T follicular helper cell (primary cell): ENCODE measurements at regions not wholly inside any gene's neighbourhood (a gene's known extent, or its start where the extent isn't known, plus 50 kb on each side); places are given as distances from the start of the nearest gene placed in this dataset.
"Not testable (repeated sequence)": the region's sequence is repeated elsewhere in the genome, so short reads cannot be mapped to it uniquely, and the experiment has no call there.

Experiments used
- DNase-seq: peaks from one replicate; pipeline ENCODE4 v3.0.0-alpha.2; 2020; ENCODE audit warnings: low read depth

GRCh38 chr7:45268013-45268412 lies 110.4 kb downstream of the RAMP3 start:
- DNase-seq: no peak

DNA sequence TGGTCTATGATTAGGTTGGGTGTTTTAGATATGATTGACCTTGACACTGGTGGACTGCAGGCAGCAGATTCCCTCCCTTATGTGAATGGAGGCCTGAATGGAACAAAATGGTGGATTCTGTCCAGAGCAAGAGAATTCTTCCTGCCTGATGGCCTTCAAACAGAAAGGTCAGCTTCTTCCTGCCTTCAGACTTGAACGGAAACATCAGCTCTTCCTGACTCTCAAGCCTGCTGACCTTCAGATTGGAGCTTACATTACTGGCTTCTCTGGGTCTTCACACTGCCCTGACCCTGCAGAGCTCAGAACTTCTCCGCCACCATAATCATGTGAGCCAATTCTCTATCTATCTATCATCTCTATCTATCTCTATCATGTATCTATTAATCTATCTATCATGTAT lies 111.6 kb downstream of the RAMP3 start:
- no peak for DNase-seq

DNA sequence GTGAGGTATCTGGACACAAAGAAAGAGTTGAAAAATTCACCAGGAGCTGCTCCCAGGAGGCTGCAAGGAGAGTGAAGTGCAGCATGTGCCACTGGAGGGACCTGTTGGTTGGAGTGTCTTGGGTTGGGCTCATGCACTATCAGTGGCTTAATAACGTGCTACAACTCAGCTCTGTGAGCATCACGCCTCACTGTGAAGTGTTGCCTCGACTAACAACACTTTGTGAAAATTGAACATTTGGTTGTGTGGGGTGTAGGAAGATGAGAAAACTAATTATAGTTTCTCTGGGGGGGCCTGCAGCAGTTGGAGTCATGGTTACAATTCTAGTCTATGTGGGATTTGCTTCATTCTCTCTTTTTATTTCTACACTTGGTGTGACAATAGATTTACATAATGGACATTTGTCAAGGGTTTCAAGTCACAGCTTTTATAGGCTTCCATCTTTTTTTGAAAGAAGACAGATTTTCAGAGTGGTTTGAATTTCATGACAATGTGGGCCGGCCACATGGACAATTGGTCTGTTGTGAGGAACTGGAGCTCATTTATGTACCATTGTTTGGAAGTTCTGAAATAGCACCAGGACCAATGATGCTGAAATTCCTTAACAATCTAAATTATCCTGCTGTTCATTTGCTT lies 121.3 kb downstream of the RAMP3 start:
- no peak for DNase-seq

DNA sequence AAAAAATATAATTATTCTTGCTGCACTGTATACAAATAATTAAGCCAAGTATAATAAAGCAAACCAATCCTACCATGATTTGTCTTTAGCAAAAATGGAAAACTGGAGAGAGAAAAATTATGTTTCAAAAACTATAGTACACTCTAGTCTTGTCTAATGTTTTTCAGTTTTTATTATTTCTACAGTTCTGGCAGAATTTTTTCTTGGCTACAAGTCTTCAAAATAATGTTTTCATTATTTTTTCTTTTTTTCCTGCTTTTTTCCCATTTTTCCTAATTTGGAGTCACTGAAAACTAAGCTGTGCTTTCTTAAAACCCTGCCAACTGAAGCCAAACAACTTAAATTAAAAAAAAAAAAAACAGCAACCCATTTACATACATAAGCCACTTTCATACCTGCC lies 132.0 kb downstream of the RAMP3 start:
- DNase-seq: not testable (repeated sequence)

DNA sequence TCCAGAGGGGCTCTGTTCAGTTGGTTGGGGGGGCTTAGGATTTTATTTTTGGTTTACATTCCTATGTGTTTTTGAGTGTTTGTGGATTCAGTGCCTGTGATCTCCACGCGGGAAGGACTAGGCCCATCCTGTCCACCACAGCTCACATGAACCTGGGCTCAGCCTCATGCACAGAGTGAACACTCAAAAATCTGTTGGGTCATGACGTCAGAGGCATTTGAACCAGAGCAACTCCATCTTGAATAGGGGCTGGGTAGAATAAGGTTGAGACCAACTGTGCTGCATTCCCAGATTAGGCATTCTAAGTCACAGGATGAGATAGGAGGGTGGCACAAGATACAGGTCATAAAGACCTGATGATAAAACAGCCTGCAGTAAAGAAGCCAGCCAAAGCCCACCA lies 133.3 kb downstream of the RAMP3 start:
- DNase-seq: no peak

DNA sequence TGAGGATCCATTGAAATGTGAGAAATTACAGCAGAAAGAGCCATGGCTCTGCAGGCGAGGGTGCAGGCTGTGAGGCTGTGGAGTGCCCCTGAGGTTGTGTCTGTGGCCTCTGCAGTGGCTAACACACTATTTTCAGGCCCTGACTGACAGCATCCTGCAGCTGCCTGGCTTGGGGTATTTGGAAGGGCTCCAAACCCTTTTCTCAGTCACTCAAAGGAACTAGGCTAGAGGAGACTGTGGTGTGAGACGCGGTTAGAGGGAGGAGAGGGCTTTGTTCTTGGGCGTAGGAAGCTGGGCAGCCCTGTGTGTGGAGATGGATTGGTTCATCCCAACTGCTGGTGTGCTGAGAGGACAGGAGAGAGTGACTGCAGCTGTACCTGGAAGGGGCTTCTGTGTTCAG lies 134.9 kb downstream of the RAMP3 start:
- DNase-seq: no peak

- DNase-seq: no peak
Observed at GRCh38 chr7:45293295-45293942, 135.8 kb downstream of the RAMP3 start.

GRCh38 chr7:45294559-45294958 lies 137.0 kb downstream of the RAMP3 start:
- no peak for DNase-seq

DNA sequence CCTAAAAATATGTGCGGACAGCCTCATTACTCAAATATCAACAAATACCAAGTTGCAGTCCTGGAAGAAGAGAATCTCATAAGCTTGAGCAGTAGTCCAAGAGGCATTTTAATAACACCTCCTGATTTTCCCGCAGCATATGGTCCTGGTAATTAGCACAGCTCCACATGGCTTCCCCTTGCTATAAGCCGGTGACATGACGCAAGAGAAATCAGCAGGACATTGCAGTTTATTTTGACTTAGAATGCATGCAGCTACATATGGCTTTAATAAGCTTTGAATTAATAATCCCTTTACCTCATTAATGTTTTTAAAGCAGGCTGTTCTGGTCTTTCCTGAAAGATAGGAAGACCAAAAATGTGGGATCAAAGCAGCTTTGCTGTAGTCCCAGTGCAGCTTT lies 137.6 kb downstream of the RAMP3 start:
- DNase-seq: no peak

GRCh38 chr7:45296748-45297147 lies 139.2 kb downstream of the RAMP3 start:
- no peak for DNase-seq

- no peak for DNase-seq
Observed at GRCh38 chr7:45306752-45307305, 149.2 kb downstream of the RAMP3 start.

- no peak for DNase-seq
Observed at GRCh38 chr7:45311597-45311996, 154.0 kb downstream of the RAMP3 start.

- DNase-seq: not testable (repeated sequence)
Observed at GRCh38 chr7:45315512-45315911, 157.9 kb downstream of the RAMP3 start.

DNA sequence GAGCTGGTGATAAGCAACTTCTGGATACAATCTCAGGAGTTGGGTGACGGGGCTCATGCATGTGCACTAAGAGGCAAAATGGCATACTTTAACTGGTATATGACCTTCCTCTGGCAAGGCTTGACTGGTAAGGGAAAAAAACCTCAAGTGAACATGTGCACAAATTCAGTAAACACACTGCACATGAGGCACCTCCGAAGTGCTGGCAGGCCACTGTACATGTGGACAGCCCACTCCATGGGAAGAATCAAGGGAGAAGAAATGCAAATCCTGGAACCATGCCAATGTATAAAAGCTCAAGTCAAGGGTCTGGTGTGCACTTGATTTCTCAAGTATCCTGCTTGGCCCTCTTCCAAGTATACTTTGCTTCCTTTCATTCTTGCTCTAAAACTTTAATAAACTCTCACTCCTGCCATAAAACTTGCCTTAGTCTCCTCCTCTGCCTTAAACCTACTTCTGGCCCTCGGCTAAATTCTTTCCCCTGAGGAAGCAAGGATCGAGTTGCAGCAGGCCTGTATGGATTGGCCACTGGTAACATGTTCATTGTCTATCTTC lies 167.2 kb downstream of the RAMP3 start:
- no peak for DNase-seq

DNA sequence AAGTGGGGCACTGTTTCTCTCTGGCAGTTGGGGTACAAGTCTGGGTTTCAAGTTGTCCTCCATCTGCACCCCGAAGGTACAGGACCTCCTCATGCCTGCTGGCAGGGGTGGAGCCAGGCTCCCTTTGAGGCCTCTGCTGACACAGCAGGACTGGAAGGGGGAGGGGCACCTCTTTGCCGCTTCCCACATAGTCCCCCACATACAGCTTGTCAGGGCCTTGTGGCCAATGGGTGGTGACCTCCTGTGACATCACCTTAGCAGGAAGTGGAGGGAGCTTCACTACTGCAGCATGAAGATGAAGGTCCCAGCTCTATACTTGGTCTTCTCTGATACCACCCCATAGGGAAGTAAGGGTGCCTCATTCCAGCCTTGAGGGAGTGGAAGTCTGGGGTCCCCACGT lies 167.8 kb downstream of the RAMP3 start:
- DNase-seq: no peak

- no peak for DNase-seq
Observed at GRCh38 chr7:45328403-45328981, 170.9 kb downstream of the RAMP3 start.

DNA sequence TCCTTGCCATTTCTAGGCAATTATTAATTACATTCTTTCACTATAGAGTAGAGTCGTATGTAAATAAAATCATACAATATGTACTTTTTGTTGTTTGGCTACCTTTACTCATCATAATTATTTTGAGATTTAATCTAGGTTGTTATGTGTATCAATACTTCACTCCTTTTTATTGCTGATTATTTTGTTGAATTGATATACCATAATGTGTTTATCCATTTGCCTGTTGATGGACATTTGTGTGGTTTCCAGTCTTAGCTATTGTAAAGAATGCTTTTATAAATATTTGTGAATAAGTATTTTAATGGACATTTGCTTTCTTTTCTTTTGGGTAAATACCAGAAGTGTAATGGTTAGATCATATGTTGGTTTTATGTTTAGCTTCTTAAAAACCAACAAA lies 174.0 kb downstream of the RAMP3 start:
- DNase-seq: no peak

DNA sequence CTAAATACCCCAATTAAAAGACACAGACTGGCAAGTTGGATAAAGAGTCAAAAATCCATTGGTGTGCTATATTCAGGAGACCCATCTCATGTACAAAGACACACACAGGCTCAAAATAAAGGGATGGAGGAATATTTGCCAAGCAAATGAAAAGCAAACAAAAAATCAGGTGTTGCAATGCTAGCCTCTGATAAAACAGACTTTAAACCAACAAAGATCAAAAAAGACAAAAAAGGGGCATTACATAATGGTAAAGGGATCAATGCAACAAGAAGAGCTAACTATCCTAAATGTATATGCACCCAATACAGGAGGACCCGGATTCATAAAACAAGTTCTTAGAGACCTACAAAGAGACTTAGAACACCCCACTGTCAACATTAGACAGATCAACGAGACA lies 177.4 kb downstream of the RAMP3 start:
- not testable (repeated sequence) for DNase-seq

DNA sequence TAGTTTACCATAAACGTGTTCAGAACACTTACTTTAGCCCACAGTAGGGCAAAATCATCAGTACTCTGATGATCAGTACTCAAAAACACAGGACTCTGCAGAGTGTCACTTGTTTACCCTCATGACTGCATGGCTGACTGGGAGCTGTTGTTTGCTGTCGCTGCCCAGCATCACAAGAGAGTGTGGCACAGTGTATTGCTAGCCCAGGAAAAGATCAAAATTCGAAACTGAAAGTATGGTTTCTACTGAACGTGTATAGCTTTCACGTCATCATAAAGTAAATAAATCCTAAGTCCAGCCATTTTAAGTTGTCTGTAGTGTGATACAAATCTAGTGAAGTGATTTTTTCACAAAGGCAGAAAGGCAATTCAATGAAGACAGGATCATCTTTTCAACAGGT lies 184.6 kb downstream of the RAMP3 start:
- no peak for DNase-seq

DNA sequence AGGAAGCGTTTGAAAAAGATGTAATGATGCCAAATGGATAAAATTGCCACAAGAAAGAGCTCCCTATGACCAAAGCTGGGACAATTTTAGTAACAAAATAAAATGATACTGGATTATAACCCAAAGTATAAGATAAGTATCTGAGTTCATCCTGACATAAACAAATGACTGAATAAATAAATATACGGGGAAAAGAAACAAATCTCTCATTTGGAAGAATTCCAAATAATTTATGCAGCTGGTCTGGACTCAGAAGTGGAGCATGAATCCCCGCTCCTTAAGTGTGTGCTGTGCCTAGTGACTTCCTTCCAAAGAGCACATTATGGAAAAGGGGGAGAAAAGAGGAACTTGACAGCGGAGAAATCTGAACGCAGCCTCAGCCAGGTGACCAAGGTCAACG lies 186.2 kb downstream of the RAMP3 start:
- no peak for DNase-seq

DNA sequence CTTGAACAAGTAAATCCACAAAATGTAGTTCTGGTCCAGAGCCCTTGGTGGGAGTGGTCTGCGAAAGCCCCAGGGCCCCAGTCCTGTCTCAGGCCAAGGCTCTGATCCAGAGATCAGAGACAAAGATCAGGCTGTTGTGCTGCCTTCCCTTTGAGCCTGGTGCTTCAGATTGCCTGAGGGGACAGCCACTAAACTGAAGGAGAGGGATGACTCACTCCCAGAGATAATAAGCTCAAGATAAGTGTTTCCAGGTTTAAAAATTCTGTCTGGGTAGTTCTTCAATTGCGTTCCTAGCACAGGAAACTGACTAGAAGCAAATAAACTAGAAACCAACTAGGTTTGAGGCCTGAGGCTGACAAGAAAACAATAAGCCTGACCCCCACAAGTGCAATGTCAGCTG lies 190.2 kb downstream of the RAMP3 start:
- no peak for DNase-seq

DNA sequence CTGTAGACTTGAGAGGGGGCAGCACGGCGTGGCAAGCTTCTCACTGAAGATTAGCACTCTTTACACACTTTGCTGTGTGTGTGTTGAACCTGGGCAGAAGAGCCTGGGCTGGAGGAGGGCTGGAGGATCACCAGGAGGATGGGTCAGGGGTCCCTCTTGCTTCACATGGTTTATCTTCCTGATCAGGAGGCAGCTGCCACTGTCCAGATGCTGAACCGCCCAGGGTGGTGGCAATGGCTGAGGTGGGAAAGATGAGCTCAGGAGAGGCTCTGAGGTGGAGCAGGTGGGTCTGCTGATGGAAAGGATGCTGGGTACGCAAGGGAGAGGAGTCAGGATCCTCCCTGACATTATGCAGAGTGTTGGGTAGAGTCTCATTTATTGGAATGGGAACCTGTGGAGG lies 191.5 kb downstream of the RAMP3 start:
- DNase-seq: no peak

GRCh38 chr7:45350896-45351295 lies 193.3 kb downstream of the RAMP3 start:
- DNase-seq: no peak
